SK-N-SH treated with all-trans-retinoic acid at 6 μM for 48 hours (cell line): ENCODE measurements at regions not wholly inside any gene's neighbourhood (a gene's known extent, or its start where the extent isn't known, plus 50 kb on each side); places are given as distances from the start of the nearest gene placed in this dataset.

Source experiments
- ATAC-seq: fragments of 200-7000 bp; cut with Tn5 transposase; 3 replicates; pipeline ENCODE4 v1.9.1; 2020; ENCODE audit warnings: mild to moderate bottlenecking, moderate library complexity
- ARNTL ChIP-seq: fragments of 450-650 bp; formaldehyde crosslinking; IDR thresholded peaks from 2 replicates; pipeline ENCODE4 v1.5.0; 2020; ENCODE audit warnings: low read depth, mild to moderate bottlenecking, moderate library complexity, borderline replicate concordance
- CSDC2 ChIP-seq: fragments of 250-450 bp; sonication (Bioruptor Pico); IDR thresholded peaks from 2 replicates; pipeline ENCODE4 v1.5.0; 2020; ENCODE audit warnings: mild to moderate bottlenecking, moderate library complexity
- ESRRG ChIP-seq: fragments of 250-450 bp; sonication (Bioruptor Pico); IDR thresholded peaks from 2 replicates; pipeline ENCODE4 v1.6.1; 2021; ENCODE audit warnings: mild to moderate bottlenecking
- GLIS3 ChIP-seq: fragments of 250-450 bp; sonication (Bioruptor Pico); IDR thresholded peaks from 2 replicates; pipeline ENCODE4 v1.5.0; 2020; ENCODE audit warnings: mild to moderate bottlenecking, moderate library complexity
- OSR1 ChIP-seq: fragments of 250-450 bp; sonication (Bioruptor Pico); IDR thresholded peaks from 2 replicates; pipeline ENCODE4 v1.8.0; 2022; ENCODE audit warnings: moderate library complexity, mild to moderate bottlenecking, inconsistent platforms
- POU6F1 ChIP-seq: fragments of 250-450 bp; sonication (Bioruptor Pico); IDR thresholded peaks from 2 replicates; pipeline ENCODE4 v1.8.0; 2021; ENCODE audit warnings: low read depth, mild to moderate bottlenecking, moderate library complexity, borderline replicate concordance
- PPARA ChIP-seq: fragments of 250-450 bp; sonication (Bioruptor Pico); IDR thresholded peaks from 2 replicates; pipeline ENCODE4 v1.5.0; 2020; ENCODE audit warnings: mild to moderate bottlenecking, borderline replicate concordance
- RARB ChIP-seq: fragments of 250-450 bp; sonication (Bioruptor Pico); IDR thresholded peaks from 2 replicates; pipeline ENCODE4 v1.8.0; 2021; ENCODE audit warnings: mild to moderate bottlenecking, moderate library complexity
- SNAI2 ChIP-seq: fragments of 250-450 bp; sonication (Bioruptor Pico); IDR thresholded peaks from 2 replicates; pipeline ENCODE4 v1.5.0; 2020; ENCODE audit warnings: mild to moderate bottlenecking, moderate library complexity
- TCF4 ChIP-seq: fragments of 250-450 bp; sonication (Bioruptor Pico); IDR thresholded peaks from 2 replicates; pipeline ENCODE4 v1.8.0; 2021; ENCODE audit warnings: mild to moderate bottlenecking, moderate library complexity, borderline replicate concordance
- TOX ChIP-seq: fragments of 250-450 bp; sonication (Bioruptor Pico); IDR thresholded peaks from 2 replicates; pipeline ENCODE4 v1.8.0; 2021; ENCODE audit warnings: mild to moderate bottlenecking, moderate library complexity, borderline replicate concordance
- ZC3H10 ChIP-seq: fragments of 250-450 bp; sonication (Bioruptor Pico); IDR thresholded peaks from 2 replicates; pipeline ENCODE4 v1.5.1; 2021; ENCODE audit warnings: mild to moderate bottlenecking, moderate library complexity
- ZFP3 ChIP-seq: fragments of 250-450 bp; sonication (Bioruptor Pico); IDR thresholded peaks from 2 replicates; pipeline ENCODE4 v1.5.0; 2020; ENCODE audit warnings: mild to moderate bottlenecking, moderate library complexity
- ZNF70 ChIP-seq: fragments of 450-650 bp; formaldehyde crosslinking; IDR thresholded peaks from 2 replicates; pipeline ENCODE4 v1.5.0; 2020; ENCODE audit warnings: mild to moderate bottlenecking, moderate library complexity
- ZNF8 ChIP-seq: fragments of 450-650 bp; formaldehyde crosslinking; IDR thresholded peaks from 2 replicates; pipeline ENCODE4 v1.5.0; 2020; ENCODE audit warnings: mild to moderate bottlenecking, moderate library complexity
- TF ChIP-seq, protein P1 (sequence below): fragments of 250-450 bp; sonication (Bioruptor Pico); IDR thresholded peaks from 2 replicates; pipeline ENCODE4 v1.5.1; 2020; ENCODE audit warnings: low read depth, mild to moderate bottlenecking, moderate library complexity
- TF ChIP-seq, protein P2 (sequence below): fragments of 250-450 bp; sonication (Bioruptor Pico); IDR thresholded peaks from 2 replicates; pipeline ENCODE4 v1.5.0; 2020; ENCODE audit warnings: mild to moderate bottlenecking, moderate library complexity
- TF ChIP-seq, protein P3 (sequence below): fragments of 250-450 bp; sonication (Bioruptor Pico); IDR thresholded peaks from 2 replicates; pipeline ENCODE4 v1.5.1; 2021; ENCODE audit warnings: mild to moderate bottlenecking, moderate library complexity

GRCh38 chr11:112719736-112720525 lies 241.3 kb upstream of the NCAM1 start:
- no peak for ATAC-seq
- no peak for TF ChIP-seq TOX (CRISPR knock-in tag)

DNA sequence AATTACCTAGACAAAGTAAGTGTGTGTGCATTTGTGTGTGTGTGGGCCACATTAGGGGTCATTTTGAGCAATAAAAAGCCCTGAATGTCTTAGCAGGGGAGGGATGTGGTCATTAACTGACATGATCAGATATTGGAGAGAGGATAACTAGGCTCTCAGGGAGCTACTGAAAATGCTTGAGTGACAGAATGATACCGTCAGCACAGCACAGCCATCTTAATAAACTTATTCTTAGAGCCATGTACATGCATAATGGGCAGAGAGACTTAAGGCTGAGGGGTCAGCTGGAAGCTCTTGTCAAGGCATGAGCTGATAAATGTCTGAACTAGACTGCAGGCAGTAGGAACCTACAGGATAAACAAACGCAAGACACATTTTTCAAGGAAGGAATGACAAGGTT lies 239.1 kb upstream of the NCAM1 start:
- TF ChIP-seq ZNF8 (no peak), ZC3H10 (no peak), ARNTL (CRISPR knock-in tag) (no peak), TCF4 (CRISPR knock-in tag) (no peak), ESRRG (CRISPR knock-in tag) (no peak), SNAI2 (CRISPR knock-in tag) (no peak), POU6F1 (CRISPR knock-in tag) (no peak), RARB (no peak), GLIS3 (no peak), CSDC2 (CRISPR knock-in tag) (no peak)
- TF ChIP-seq, protein P1, sequence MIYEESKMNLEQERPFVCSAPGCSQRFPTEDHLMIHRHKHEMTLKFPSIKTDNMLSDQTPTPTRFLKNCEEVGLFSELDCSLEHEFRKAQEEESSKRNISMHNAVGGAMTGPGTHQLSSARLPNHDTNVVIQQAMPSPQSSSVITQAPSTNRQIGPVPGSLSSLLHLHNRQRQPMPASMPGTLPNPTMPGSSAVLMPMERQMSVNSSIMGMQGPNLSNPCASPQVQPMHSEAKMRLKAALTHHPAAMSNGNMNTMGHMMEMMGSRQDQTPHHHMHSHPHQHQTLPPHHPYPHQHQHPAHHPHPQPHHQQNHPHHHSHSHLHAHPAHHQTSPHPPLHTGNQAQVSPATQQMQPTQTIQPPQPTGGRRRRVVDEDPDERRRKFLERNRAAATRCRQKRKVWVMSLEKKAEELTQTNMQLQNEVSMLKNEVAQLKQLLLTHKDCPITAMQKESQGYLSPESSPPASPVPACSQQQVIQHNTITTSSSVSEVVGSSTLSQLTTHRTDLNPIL: no peak
- ATAC-seq: no peak

GRCh38 chr11:112722876-112723275 lies 238.3 kb upstream of the NCAM1 start:
- ATAC-seq: no peak
- TF ChIP-seq PPARA (no peak), RARB (no peak)
- TF ChIP-seq, protein P2, sequence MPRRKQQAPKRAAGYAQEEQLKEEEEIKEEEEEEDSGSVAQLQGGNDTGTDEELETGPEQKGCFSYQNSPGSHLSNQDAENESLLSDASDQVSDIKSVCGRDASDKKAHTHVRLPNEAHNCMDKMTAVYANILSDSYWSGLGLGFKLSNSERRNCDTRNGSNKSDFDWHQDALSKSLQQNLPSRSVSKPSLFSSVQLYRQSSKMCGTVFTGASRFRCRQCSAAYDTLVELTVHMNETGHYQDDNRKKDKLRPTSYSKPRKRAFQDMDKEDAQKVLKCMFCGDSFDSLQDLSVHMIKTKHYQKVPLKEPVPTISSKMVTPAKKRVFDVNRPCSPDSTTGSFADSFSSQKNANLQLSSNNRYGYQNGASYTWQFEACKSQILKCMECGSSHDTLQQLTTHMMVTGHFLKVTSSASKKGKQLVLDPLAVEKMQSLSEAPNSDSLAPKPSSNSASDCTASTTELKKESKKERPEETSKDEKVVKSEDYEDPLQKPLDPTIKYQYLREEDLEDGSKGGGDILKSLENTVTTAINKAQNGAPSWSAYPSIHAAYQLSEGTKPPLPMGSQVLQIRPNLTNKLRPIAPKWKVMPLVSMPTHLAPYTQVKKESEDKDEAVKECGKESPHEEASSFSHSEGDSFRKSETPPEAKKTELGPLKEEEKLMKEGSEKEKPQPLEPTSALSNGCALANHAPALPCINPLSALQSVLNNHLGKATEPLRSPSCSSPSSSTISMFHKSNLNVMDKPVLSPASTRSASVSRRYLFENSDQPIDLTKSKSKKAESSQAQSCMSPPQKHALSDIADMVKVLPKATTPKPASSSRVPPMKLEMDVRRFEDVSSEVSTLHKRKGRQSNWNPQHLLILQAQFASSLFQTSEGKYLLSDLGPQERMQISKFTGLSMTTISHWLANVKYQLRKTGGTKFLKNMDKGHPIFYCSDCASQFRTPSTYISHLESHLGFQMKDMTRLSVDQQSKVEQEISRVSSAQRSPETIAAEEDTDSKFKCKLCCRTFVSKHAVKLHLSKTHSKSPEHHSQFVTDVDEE (CRISPR knock-in tag): no peak
- TF ChIP-seq, all 23 proteins: peak for 0

GRCh38 chr11:112723676-112724495 lies 237.3 kb upstream of the NCAM1 start:
- no peak for TF ChIP-seq ZC3H10
- TF ChIP-seq POU6F1 (CRISPR knock-in tag): no peak
- no peak for TF ChIP-seq OSR1 (CRISPR knock-in tag)
- no peak for TF ChIP-seq TCF4 (CRISPR knock-in tag)
- no peak for TF ChIP-seq ZNF70
- TF ChIP-seq CSDC2 (CRISPR knock-in tag): no peak
- ATAC-seq: no peak

- no peak for ATAC-seq
- TF ChIP-seq, protein P2 (CRISPR knock-in tag): no peak
- TF ChIP-seq, protein P3, sequence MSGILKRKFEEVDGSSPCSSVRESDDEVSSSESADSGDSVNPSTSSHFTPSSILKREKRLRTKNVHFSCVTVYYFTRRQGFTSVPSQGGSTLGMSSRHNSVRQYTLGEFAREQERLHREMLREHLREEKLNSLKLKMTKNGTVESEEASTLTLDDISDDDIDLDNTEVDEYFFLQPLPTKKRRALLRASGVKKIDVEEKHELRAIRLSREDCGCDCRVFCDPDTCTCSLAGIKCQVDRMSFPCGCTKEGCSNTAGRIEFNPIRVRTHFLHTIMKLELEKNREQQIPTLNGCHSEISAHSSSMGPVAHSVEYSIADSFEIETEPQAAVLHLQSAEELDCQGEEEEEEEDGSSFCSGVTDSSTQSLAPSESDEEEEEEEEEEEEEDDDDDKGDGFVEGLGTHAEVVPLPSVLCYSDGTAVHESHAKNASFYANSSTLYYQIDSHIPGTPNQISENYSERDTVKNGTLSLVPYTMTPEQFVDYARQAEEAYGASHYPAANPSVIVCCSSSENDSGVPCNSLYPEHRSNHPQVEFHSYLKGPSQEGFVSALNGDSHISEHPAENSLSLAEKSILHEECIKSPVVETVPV: no peak
- no peak for TF ChIP-seq ZFP3 (CRISPR knock-in tag)
- no peak for TF ChIP-seq POU6F1 (CRISPR knock-in tag)
- TF ChIP-seq RARB: no peak
- no peak for TF ChIP-seq ESRRG (CRISPR knock-in tag)
- no peak for TF ChIP-seq PPARA
- TF ChIP-seq GLIS3: no peak
Measured at GRCh38 chr11:112724496-112724790, 236.8 kb upstream of the NCAM1 start.
